KG1 (cell line): ENCODE measurements at regions not wholly inside any gene's neighbourhood (a gene's known extent, or its start where the extent isn't known, plus 50 kb on each side); places are given as distances from the start of the nearest gene placed in this dataset.

Experiments used
- DNase-seq: peaks from one replicate; lab custom pipeline; 2025; lab: John Stamatoyannopoulos, UW

DNA sequence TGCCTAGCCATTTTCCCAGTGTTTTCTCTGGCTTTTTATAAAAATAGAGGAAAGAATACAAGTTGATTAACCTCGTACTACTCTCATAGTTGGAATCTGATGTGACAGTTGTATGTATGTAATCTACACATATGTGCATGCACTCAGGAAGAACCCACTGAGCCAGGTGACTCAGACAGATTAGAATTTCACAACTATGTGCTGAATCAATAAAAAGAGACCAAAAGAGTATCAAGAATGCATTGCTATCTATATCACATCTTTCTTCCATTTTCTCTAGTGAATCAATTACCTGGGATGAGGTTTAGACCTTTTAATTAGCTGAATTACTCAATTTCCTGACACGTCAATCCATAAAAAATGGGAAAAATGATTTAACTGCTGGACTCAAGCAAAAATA lies 319.3 kb upstream of the ATP10A start:
- no peak for DNase-seq

DNA sequence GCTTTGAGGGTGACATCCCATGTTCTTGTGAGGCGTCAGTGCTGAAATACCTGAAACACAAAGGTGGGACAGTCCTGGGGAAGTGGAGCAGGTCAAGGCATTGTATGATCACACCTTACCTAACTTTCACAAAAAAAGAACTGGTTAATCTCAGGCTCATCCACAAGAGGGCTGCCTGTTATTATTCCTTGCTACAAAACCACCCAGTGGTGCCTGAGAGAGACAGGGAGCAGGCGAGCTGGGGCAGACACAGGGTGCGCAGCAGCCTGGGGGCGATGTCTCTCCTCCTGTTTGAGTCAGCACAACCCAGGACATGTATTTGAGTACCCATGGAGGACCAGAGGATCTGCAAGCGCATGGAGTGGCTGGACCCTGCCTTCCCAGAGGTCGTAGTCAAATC lies 316.8 kb upstream of the ATP10A start:
- no peak for DNase-seq

DNA sequence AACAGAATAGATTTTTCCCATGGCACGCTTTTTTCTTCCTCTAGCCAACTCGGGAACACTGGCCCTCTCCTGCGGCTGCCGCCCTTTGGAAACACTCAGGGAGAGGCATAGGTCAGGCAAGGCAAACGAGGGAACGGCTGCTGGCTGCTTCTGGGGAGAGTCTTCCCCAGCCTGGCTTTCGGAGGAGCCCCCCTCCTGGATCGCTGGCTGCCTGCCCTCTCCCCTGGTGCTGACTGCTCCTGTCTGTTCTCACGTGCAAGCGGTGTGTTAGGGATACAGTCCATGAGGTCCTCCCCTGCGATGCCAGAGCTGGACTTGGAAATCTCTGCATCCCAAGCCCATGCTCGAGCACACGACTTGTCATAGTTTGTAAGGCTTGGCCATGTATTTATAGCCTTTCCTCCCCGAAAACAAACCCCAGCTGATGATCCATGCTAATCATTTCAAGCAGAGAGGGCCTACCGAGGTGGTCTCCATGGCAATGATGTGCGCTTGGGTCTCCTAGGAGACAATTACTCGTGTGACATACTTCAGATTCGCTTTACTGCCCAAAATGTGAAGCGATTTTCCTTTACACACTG lies 315.6 kb upstream of the ATP10A start:
- DNase-seq = no peak

DNA sequence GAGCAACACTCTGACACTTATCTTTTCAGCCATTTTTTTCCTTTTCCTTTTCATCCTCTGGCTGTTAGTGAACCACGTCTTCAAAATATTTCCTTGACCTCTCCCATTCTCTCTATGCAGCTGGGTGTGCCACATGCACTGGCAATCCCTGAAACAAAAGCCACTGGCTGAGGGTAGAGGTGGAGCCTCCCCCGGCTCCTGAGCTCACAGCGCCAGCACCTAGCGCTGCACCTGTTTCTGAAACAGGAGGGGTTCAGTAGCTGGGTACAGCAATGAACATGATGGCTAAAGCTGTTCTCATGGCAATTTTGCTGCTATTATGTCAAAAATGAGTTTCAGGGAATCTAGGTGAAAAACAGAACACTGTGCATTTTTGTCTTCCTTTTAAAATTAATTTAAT lies 314.7 kb upstream of the ATP10A start:
- no peak for DNase-seq

DNA sequence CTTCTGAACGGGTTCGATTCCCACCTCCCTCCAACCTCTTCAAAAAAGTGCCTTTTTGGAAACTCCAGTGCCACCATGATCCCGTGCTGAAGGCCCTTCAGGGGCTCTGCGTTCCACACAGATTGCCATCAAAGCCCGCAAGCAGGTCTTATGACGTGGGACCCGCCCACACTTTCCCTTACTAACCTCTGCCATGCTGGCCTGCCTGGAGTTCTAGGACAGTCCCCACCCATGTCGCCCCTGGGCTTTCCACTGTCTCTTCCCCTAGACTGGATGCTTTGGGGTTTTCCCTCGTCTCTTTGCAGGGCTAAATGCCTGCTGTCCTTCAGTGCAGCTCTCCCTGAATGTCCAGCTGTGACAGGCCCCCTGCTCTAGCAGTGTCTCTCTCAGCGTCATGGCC lies 313.7 kb upstream of the ATP10A start:
- no peak for DNase-seq

DNA sequence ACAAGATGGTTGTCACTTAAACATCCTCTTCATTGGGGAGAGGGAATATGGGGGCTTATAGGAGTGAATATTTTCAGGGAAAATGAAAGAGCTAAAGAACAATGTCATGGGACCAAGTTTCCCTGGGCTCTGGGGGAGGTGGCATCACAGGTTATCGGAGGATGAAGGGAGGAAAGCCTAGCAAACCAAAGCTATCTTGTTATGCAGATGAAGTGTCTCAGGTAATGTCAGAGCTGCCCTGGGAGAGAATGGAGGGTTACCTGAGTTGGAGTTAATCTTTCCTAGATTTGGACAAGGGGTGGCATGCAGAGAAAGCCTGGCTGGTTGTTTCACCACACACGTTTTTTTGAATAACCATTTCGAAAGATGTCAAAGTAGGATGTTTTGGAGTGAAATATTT lies 308.1 kb upstream of the ATP10A start:
- DNase-seq = no peak

DNA sequence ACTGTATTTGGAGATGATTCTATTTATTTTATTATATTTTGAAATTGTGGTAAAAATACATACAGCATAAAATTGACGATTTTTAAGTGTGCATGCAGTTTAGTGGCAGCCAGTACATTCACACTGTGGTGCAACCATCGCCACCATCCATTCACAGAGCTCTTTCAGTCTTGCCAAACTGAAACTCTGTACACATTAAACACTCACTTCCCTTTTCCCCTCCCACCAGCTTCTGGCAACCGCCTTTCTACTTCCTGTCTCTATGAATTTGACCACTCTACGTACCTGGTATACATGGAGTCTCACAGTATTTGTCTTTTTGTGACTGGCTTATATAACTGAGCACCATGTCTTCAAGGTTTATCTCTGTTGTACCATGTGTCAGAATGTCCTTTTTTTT lies 303.3 kb upstream of the ATP10A start:
- DNase-seq = no peak

DNA sequence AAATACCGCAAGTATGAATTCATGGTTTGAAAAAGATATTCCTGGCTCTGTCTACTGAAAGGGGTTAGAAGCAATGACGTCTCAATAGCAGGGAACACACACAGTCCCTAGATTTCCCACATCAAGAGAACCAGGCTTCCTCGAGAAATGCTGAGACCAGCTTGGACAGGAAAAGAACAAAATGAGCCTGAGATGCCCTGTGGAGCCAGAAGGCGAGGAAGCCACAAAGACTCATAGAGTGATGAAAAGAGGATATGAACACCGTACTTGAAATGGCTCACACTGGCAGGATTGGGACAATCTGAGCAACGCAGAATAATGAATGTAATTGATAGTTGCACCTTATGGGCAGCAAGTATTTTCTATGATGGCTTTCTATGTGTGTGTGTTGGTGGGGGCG lies 302.4 kb upstream of the ATP10A start:
- no peak for DNase-seq

DNA sequence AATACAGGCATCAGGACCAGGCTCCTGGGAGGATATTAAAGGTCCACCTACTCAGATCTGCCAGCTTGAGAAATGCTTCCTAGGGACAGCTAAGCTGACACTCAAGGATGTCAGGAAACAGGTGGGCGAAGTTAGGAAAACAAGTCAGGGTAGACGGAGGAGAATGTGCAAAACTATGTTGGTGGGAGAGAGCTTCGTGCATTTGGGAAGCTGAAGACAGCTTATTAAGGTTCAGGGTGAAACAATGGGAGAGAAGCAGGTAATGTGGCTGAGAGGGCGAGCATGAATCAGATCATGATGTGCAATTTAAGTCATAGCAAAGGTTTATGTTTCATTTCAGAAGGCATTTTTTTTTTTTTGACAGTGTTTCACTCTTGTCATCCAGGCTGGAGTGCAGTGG lies 297.2 kb upstream of the ATP10A start:
- DNase-seq = no peak

DNA sequence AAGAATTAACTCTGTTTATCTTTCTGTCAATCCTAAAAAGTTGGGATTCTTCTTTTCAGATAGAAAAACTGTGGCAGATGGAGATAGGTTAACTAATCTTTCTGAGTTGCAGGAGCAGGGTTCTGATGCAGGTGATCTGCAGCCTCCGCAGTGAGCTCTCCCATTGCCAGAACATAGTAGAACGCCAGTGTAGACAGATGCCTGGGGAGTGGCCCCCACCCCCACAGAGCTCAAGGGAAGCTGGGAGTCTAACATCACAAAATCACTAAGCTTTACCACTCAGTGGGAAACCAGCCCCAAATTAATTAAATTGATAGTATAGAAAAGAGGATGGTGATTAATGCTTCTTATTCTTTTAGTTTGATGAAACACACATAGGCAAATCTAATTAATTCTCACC lies 295.0 kb upstream of the ATP10A start:
- DNase-seq = no peak

DNA sequence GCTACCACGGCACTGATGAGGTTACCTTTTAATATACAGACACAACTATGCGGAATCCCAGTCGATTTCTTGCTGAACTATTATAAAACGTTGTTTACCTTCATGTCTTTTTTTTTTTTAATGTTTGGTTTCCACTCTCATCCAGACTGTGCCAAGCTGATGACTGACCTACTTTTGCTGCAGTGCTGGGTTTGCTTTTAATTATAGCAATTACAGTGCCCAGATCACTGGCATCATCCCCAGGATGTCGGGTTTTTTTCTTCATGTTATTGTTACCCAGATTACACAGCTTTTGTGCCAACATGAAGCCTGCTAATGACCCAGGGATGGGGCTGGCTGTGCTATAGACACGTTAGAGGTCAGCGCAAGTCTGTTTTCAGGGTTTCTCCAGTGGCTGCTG lies 294.0 kb upstream of the ATP10A start:
- DNase-seq = no peak

DNA sequence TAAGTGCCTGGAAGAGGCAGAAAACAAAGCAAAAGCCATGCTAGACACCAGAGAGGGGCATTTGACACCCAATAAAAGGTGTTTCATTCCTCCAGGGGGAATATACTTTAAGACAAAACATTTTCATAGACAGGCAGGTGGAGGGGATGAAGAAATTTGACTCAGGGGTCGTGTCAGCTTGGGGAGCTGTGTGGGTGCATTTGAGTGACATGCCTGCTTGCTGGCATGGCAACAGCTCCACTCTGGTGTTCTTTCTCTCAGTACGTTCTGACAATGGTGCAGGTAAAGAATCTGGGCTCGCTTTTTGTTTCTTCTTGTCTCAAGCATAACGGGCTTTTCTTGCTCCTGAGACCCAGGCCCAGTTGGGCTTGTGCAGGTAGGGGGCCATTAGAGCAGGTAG lies 292.9 kb upstream of the ATP10A start:
- DNase-seq = no peak

DNA sequence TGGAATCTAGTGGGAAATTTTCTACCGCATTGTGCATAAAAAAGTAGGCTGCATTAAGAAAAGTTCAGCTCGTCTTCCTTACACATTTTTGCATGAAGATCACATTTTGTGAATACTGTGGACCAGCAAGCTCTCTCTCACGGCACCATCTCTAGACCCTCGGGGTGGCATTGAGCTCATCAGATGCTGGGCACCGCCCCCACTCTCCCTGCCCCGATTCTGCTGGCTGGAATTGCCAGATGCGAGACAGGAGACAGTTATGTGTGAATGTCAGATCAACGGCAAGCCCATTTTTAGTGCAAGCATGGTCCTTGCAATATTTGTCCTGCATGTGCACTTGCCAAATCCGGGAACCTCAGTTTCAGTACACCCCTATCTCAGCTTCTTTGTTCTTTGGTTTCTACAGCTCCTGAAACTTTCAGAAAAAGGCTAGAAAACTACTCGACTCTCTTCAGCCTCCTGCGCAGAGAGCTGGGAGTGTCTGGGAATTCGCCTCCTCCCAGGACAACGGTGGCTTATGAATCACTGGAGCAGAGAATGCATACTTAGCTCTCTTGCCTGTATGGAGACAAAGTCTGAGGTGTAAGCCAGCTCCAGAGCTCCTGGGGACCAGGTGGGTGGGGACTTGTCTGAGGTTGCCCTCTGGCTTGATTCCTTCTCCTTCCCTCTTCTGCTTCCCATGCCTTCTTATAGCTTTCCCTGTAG lies 285.2 kb upstream of the ATP10A start:
- no peak for DNase-seq

DNA sequence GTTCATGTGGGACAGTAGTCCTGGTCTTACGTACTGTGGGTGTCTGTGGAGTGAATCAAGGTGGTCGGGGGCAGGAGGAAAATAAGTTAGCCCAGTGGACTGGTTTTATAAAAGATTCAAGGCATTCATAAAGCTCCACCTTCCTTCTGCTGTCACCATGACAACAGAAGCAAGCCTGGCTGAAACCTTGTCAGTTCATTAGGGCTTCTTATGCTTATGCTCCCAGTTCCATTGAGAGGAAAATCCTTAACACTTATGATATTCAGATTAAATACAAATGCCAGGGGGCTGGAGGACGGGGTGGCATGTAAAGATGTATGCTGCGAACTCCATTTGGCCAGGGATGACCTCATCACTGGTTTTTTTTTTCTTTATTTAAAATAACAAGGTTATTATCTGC lies 283.1 kb upstream of the ATP10A start:
- DNase-seq = no peak

DNA sequence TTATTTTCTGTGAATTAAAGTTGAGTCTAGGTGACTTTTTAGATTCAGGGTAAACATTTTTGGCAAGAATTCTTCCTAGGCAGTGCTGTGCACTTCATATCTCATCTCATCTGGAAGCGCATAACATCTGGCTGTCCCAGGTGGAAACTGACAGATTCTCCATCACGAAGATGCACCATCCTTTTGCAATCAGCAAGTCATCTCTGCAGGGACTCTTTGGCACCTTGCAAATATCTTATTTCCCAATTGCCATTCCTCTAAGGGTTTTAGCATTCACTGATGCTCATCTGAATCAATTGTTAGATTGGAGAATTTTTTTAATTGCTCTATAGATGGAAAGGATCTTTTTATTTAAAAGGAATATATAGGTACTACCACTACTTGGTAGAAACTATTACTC lies 282.7 kb upstream of the ATP10A start:
- DNase-seq = no peak

DNA sequence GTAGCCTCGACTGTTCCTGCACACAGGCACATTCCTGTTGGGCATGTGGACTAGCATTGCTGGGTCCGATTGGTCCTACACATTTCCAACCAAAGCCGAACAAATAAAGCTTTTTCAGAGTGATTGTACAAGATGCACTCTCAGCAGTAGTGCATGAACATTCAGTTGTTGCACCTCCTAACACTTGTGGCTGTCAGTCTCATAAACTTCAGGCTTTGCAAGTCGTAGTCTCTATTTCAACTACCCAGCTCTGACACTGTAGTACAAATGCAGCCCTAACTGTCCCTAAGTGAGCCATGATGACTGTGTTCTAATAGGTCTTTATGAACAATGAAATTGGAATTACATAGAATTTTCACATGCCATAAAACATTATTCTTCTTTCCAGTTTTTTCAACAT lies 281.7 kb upstream of the ATP10A start:
- no peak for DNase-seq

DNA sequence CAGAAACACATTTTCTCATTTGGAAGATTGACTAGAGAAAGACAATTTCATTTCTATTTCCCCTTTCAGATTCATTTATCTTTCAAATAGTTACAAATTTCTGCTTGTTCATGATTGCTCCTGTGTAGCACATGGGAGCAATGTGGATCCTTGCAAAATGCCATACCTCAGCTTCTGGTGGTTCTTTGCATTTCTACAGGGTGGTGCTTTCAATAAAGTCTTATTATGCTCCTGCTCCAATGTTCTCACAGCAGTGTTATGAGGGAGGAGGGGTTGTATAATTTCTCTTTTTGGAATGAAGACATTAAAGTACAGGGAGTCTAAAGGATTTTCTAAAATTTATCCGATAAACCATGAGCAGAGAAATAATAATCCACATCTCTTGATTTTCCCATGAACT lies 280.1 kb upstream of the ATP10A start:
- no peak for DNase-seq

DNA sequence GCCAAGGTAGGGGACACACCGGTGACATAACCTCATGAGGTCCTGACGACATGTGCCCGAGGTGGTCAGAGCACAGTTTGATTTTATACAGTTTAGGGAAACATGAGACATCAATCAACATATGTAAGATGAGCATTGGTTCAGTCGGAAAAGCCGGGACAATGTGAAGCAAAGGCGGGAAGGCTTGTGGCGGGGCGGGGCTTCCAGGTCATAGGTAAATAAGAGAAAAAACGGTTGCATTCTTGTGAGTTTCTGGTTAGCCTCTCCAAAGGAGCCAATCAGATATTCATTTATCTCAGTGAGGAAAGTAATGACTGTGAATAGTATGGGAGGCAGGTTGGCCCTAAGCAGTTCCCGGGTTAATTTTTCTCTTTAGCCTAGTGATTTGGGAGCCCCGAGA lies 271.7 kb upstream of the ATP10A start:
- no peak for DNase-seq

DNA sequence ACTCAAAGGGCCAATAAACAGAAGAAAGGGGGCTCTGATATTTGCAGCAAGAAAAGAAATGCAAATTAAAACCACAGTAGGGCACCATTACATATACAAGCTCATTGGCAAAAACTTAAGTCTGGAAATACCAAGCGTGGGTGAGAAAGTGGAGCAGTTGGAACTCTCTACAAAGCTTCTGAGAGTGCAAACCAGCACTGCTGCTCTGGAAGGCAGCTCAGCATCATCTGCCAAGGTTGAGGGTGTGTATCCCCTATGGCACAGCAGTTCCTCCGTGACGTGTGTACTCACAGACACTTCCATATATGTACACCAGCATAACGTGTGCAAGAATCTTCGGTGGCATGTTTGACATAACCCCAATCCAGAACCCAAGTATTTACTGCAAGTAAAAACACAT lies 271.0 kb upstream of the ATP10A start:
- DNase-seq = no peak

DNA sequence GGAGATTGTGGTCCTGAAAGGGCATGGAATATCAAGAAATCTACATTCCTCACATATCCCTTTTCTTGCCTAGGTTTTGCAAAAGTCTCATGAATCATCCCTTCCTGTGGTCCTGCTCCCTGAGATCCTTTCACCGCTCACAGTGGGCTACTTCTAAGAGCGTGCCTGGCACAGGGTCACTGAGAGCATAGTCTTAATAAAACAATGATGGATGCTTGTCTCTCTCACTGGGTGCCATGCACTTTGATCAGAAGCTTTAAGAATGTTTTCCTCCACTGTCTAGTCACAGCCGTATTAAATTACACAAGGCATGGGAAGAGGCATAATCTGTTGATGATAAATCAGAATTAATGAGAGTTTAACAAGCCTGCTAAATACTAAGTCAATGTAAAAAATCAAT lies 269.7 kb upstream of the ATP10A start:
- DNase-seq = no peak

DNA sequence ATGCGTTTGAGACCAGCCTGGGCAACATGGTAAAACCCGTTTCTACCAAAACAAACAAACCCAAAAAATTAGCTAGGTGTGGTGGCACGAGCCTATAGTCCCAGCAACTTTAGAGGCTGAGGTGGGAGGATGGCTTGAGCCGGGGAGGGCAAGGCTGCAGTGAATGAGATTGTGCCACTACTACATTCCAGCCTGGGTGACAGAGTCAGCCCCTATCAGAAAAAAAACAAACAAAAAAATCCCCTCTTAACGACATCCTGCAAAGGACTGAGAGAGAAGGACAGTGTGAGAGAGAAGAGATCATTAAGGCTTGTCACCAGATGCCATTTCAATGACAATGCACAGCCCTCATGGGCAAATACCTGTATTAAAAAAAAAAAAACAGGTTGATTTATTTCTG lies 266.7 kb upstream of the ATP10A start:
- no peak for DNase-seq

DNA sequence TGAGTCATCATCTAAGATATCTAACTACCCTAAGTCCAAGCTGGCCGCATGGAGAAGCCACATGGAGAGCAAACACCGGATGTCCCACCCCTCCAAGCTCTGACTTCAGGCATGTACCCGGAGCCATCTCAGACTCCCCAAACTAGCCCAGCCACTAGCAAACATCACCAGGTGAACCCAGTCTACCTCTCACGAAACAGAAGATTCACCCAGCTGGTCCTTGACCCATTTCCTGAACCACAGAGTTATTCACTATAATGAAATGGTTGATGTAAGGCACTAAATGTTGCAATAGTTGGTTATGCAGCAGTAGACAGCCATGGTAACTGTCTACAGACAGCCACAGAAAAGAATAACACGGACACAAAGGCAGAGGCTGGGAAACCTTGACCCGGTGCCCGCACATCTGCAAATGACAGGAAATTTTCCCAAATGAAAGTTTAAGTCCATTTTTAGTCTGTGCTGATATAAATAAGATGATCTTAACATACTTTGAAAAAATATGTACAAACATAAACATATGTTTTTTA lies 265.5 kb upstream of the ATP10A start:
- DNase-seq = no peak

DNA sequence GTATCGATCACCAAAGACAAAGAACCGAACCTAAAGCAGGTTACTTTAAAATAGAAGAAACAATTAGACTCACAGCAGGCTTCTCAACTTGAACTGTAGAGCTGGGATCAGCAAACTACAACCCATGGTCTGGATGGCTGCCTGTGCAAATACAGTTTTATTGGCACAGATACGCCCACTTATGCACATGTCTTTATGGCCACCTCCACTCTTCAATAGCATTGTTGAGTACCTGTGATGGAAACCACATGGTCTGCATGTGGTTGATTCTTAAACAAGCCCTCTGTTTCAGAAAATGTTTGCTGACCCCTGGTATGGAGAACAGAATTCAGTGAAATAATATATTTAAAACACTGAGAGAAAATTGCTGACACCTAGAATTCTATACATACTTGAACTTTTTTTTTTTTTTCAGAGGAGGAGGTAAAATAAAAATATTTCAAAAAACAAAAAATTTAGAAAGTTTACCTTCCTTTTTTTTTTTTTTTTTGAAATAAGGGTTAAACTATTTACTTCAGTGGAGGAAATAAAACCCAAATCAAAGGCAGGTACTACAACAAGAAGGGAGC lies 263.8 kb upstream of the ATP10A start:
- DNase-seq = no peak

DNA sequence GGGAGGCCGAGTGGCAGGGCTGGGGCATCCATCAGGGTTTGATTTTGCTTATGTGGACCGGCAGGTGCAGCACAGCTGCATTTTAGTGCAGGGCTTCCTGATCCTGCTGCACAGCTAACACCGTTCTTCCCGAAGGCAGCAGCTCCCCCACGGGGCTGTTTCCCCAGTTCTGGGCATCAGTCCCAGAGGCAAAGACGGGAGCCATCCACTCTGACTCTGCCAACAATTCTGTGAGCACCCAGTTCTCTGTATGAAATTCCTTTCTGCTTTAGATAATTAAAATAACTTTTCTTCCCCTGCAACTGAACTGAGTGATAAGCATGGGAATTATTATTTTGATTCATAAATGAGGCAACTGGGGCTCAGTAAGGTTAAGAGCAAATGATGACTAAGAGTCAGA lies 262.9 kb upstream of the ATP10A start:
- no peak for DNase-seq
